Small intestine (tissue), 7 donors: ENCODE measurements at regions not wholly inside any gene's neighbourhood (a gene's known extent, or its start where the extent isn't known, plus 50 kb on each side); places are given as distances from the start of the nearest gene placed in this dataset.
"Not testable (repeated sequence)": the region's sequence is repeated elsewhere in the genome, so short reads cannot be mapped to it uniquely, and the experiment has no call there.

Experiments
- DNase-seq, 2 donors: peaks; one replicate each; pipeline versions ENCODE4 v3.0.0 to v3.0.0-alpha.2; 2013
- FAIRE-seq: peaks from 2 replicates; lab custom pipeline; 2012; peaks lifted over from hg19 to GRCh38; lab: Jason Lieb, UNC
- H3K27ac ChIP-seq, 3 donors: one replicate each; pipeline ENCODE4 v1.5.1; 2013; ENCODE audit warnings: low read length in 2 of 3, mild to moderate bottlenecking in 2 of 3, control low read depth in 1 of 3, inconsistent platforms in 1 of 3, low read depth in 1 of 3, moderate library complexity in 1 of 3
- H3K27me3 ChIP-seq, 3 donors: one replicate each; pipeline ENCODE4 v1.6.1; 2013; ENCODE audit warnings: low read length in 3 of 3, inconsistent platforms in 1 of 3; ENCODE audit not compliant: control insufficient read depth in 3 of 3, insufficient read depth in 3 of 3
- H3K36me3 ChIP-seq, 3 donors: one replicate each; pipeline ENCODE4 v1.6.1; 2013; ENCODE audit warnings: low read length in 3 of 3, inconsistent platforms in 1 of 3, low read depth in 1 of 3, mild to moderate bottlenecking in 1 of 3, moderate library complexity in 1 of 3; ENCODE audit not compliant: control insufficient read depth in 3 of 3, insufficient read depth in 2 of 3
- H3K4me1 ChIP-seq, 3 donors: one replicate each; pipeline ENCODE4 v1.6.1; 2013; ENCODE audit warnings: low read length in 2 of 3, inconsistent platforms in 1 of 3, low read depth in 1 of 3, mild to moderate bottlenecking in 1 of 3, moderate library complexity in 1 of 3; ENCODE audit not compliant: control insufficient read depth in 3 of 3, insufficient read depth in 2 of 3
- H3K4me3 ChIP-seq, 3 donors: one replicate each; pipeline ENCODE4 v1.5.1; 2013; ENCODE audit warnings: low read length in 3 of 3, control low read depth in 1 of 3, inconsistent platforms in 1 of 3, low read depth in 1 of 3, mild to moderate bottlenecking in 1 of 3, moderate library complexity in 1 of 3
- H3K9me3 ChIP-seq, 2 donors: one replicate each; pipeline ENCODE4 v1.6.1; 2013; ENCODE audit warnings: low read depth in 1 of 2, low read length in 1 of 2; ENCODE audit not compliant: control insufficient read depth in 2 of 2, insufficient read depth in 1 of 2
- WGBS, 3 donors: extraction: QIAGEN DNeasy Blood & Tissue Kit; methylation state at CpG; one replicate each; pipeline ENCODE4 v1.1.7; 2013; 5-methylcytosine and 5-hydroxymethylcytosine counted together
- donor health status: healthy with polysubstance abuse.
- donor health status: control.
- donor health status: control.
- donor health status: Bipolar disorder and iron deficiency.
- donor health status: healthy.

GRCh38 chr12:72957454-72957853, 685.3 kb downstream of the TRHDE start:
- Histone ChIP-seq H3K27me3 (no peaks in the 10 kb centered on the region), H3K4me3 (no peak overlapping the region), H3K27ac (no peak overlapping the region), H3K9me3 (no peaks in the 10 kb centered on the region), H3K36me3 (no peaks in the 10 kb centered on the region), H3K4me1 (no peaks in the 10 kb centered on the region)
- DNase-seq: no peak
- no peak for FAIRE-seq
- 66 to 76% (median 75%) methylated on average over 3 of the region's 3 CpGs for WGBS, 3 donors

GRCh38 chr12:72966684-72967083, 694.5 kb downstream of the TRHDE start:
- 66 to 78% (median 77%) methylated on average over 3 of the region's 3 CpGs for WGBS, 3 donors
- no peaks in the 10 kb centered on the region for H3K36me3 ChIP-seq
- FAIRE-seq: no peak
- H3K27ac ChIP-seq: no peak overlapping the region
- H3K4me3 ChIP-seq: no peak overlapping the region
- no peaks in the 10 kb centered on the region for H3K9me3 ChIP-seq
- no peak for DNase-seq
- H3K4me1 ChIP-seq: no peaks in the 10 kb centered on the region
- no peaks in the 10 kb centered on the region for H3K27me3 ChIP-seq

GRCh38 chr12:72974954-72975555, 702.9 kb downstream of the TRHDE start:
- 80 to 87% (median 82%) methylated on average over 10 of the region's 10 CpGs for WGBS, 3 donors
- Histone ChIP-seq H3K4me3 (no peak overlapping the region), H3K4me1 (no peaks in the 10 kb centered on the region), H3K27me3 (no peaks in the 10 kb centered on the region), H3K27ac (no peak overlapping the region), H3K9me3 (peaks cover 0 to 4% of the 10 kb centered on the region in 2 donors), H3K36me3 (no peaks in the 10 kb centered on the region)
- no peak for DNase-seq
- no peak for FAIRE-seq

GRCh38 chr12:72978999-72979398, 706.8 kb downstream of the TRHDE start:
- H3K4me3 ChIP-seq: no peak overlapping the region
- WGBS, 3 donors: 91 to 92% (median 91%) methylated on average over 4 of the region's 4 CpGs
- no peak for FAIRE-seq

GRCh38 chr12:72982356-72982755, 710.2 kb downstream of the TRHDE start:
- Histone ChIP-seq H3K9me3 (no peaks in the 10 kb centered on the region), H3K27ac (no peak overlapping the region), H3K4me3 (no peak overlapping the region), H3K36me3 (no peaks in the 10 kb centered on the region), H3K27me3 (no peaks in the 10 kb centered on the region), H3K4me1 (no peaks in the 10 kb centered on the region)
- DNase-seq: no peak
- WGBS, 3 donors: 79 to 85% (median 81%) methylated on average over 5 of the region's 5 CpGs
- no peak for FAIRE-seq

More at GRCh38 chr12:72978999-72979398, 706.8 kb downstream of the TRHDE start:
- H3K27me3 ChIP-seq: no peaks in the 10 kb centered on the region
- H3K9me3 ChIP-seq: peaks cover 0 to 4% of the 10 kb centered on the region in 2 donors
- H3K36me3 ChIP-seq: no peaks in the 10 kb centered on the region
- H3K4me1 ChIP-seq: no peaks in the 10 kb centered on the region
- no peak overlapping the region for H3K27ac ChIP-seq
- DNase-seq: no peak

GRCh38 chr12:72986963-72987362, 714.8 kb downstream of the TRHDE start:
- Histone ChIP-seq H3K27me3 (no peaks in the 10 kb centered on the region), H3K36me3 (no peaks in the 10 kb centered on the region), H3K4me3 (no peak overlapping the region), H3K4me1 (no peaks in the 10 kb centered on the region), H3K27ac (no peak overlapping the region), H3K9me3 (no peaks in the 10 kb centered on the region)
- no peak for FAIRE-seq
- WGBS, 3 donors: 52 to 79% (median 73%) methylated on average over 1 of the region's 1 CpG
- DNase-seq: no peak

GRCh38 chr12:72989458-72989947, 717.3 kb downstream of the TRHDE start:
- Histone ChIP-seq H3K4me3 (no peak overlapping the region), H3K4me1 (no peaks in the 10 kb centered on the region), H3K9me3 (no peaks in the 10 kb centered on the region), H3K36me3 (no peaks in the 10 kb centered on the region), H3K27ac (no peak overlapping the region), H3K27me3 (no peaks in the 10 kb centered on the region)
- FAIRE-seq: no peak
- DNase-seq: no peak
- WGBS, 3 donors: 34 to 45% (median 43%) methylated on average over 4 of the region's 4 CpGs

GRCh38 chr12:72995029-72995428, 722.9 kb downstream of the TRHDE start:
- not testable (repeated sequence) for H3K27ac ChIP-seq, H3K27me3 ChIP-seq, H3K36me3 ChIP-seq, H3K4me3 ChIP-seq, H3K4me1 ChIP-seq, DNase-seq, H3K9me3 ChIP-seq
- peak; percentile 85 for FAIRE-seq

GRCh38 chr12:72995616-72996015, 723.4 kb downstream of the TRHDE start:
- 86 to 90% (median 89%) methylated on average over 5 of the region's 5 CpGs for WGBS, 3 donors
- no peaks in the 10 kb centered on the region for H3K4me1 ChIP-seq
- H3K27ac ChIP-seq: no peak overlapping the region
- H3K9me3 ChIP-seq: no peaks in the 10 kb centered on the region
- no peak for DNase-seq
- FAIRE-seq: no peak
- no peaks in the 10 kb centered on the region for H3K36me3 ChIP-seq
- H3K4me3 ChIP-seq: no peak overlapping the region
- H3K27me3 ChIP-seq: no peaks in the 10 kb centered on the region
